Spleen (tissue), 11 donors: ENCODE measurements at regions not wholly inside any gene's neighbourhood (a gene's known extent, or its start where the extent isn't known, plus 50 kb on each side); places are given as distances from the start of the nearest gene placed in this dataset.

Experiments used
- DNase-seq: peaks from one replicate; pipeline ENCODE4 v3.0.0-alpha.2; 2020
- H3K27ac ChIP-seq, 8 donors: fragments of 200-600 bp; sonication (generic) in 7 of 8; 1 replicate in 4 of 8; 2 replicates in 4 of 8; pipeline versions ENCODE4 v1.5.0 to v1.8.0; 2016 to 2021; ENCODE audit warnings: inconsistent platforms in 4 of 8, mild to moderate bottlenecking in 4 of 8, moderate library complexity in 1 of 8
- H3K27me3 ChIP-seq, 7 donors: fragments of 200-600 bp; sonication (generic) in 6 of 7; replicated peaks in 1 of 7; 1 replicate in 4 of 7; 2 replicates in 3 of 7; pipeline versions ENCODE4 v1.5.0 to v1.8.0; 2016 to 2021; ENCODE audit warnings: inconsistent platforms in 3 of 7, mild to moderate bottlenecking in 1 of 7
- H3K36me3 ChIP-seq, 6 donors: fragments of 200-600 bp; sonication (generic) in 5 of 6; 1 replicate in 4 of 6; 2 replicates in 2 of 6; pipeline versions ENCODE4 v1.5.0 to v1.8.0; 2016 to 2021; ENCODE audit warnings: inconsistent platforms in 2 of 6
- H3K4me1 ChIP-seq, 6 donors: fragments of 200-600 bp; sonication (generic) in 5 of 6; 1 replicate in 3 of 6; 2 replicates in 3 of 6; pipeline versions ENCODE4 v1.5.0 to v1.8.0; 2016 to 2021; ENCODE audit warnings: inconsistent platforms in 3 of 6
- H3K4me3 ChIP-seq, 8 donors: fragments of 200-600 bp; sonication (generic) in 7 of 8; 1 replicate in 4 of 8; 2 replicates in 4 of 8; pipeline versions ENCODE4 v1.5.0 to v1.8.0; 2016 to 2021; ENCODE audit warnings: inconsistent platforms in 4 of 8, mild to moderate bottlenecking in 4 of 8, moderate library complexity in 2 of 8
- H3K9me3 ChIP-seq, 8 donors: fragments of 200-600 bp; sonication (generic) in 7 of 8; 1 replicate in 4 of 8; 2 replicates in 4 of 8; pipeline versions ENCODE4 v1.5.0 to v1.8.0; 2016 to 2021; ENCODE audit warnings: inconsistent platforms in 4 of 8
- CTCF ChIP-seq, 11 experiments: fragments of 200-600 bp in 7 of 11; fragments of 450-650 bp in 4 of 11; sonication (generic) in 4 of 11; IDR thresholded peaks in 8 of 11; conservative IDR thresholded peaks in 3 of 11; 1 replicate in 7 of 11; 2 replicates in 4 of 11; pipeline versions ENCODE4 v1.4.0 to v1.8.0; 2016 to 2021; ENCODE audit warnings: antibody characterized with exemption in 11 of 11, inconsistent platforms in 4 of 11, mild to moderate bottlenecking in 1 of 11
- POLR2A ChIP-seq, 3 donors: fragments of 450-650 bp; IDR thresholded peaks; one replicate each; pipeline ENCODE4 v1.5.1; 2017; ENCODE audit warnings: antibody characterized with exemption in 3 of 3, mild to moderate bottlenecking in 1 of 3
- POLR2AphosphoS5 ChIP-seq, 3 donors: sonication (generic); formaldehyde crosslinking; IDR thresholded peaks; one replicate each; pipeline ENCODE4 v1.5.1; 2017; ENCODE audit warnings: antibody characterized with exemption in 3 of 3
- WGBS, 5 donors: extraction: QIAGEN DNeasy Blood & Tissue Kit in 3 of 5; methylation state at CpG; one replicate each; pipeline versions ENCODE4 v1.1.5 to v1.1.7; 2013 to 2018; 5-methylcytosine and 5-hydroxymethylcytosine counted together
- intact Hi-C: fragments of 100-400 bp; cut with DNase I; formaldehyde crosslinking; loops from one replicate; pipeline ENCODE4 v1.15.0; 2023; ENCODE audit warnings: low total_unique reads
- donor health status: healthy with polysubstance abuse.
- donor health status: DM: no; HTN: no; CAD: no; lungs with moderate emphysema.
- donor health status: DM: no; HTN: no; CAD: no.
- donor health status: Bipolar disorder and iron deficiency.
- donor health status: healthy.
- donor health status: DM: no; HTN: no; CAD: no.
- donor health status: DM: yes; HTN: yes; CAD: no.

- H3K4me3 ChIP-seq, result no peak overlapping the region
- no peaks in the 10 kb centered on the region for H3K36me3 ChIP-seq
- 81 to 90% (median 83%) methylated on average over 1 of the region's 1 CpG for WGBS, 5 donors
- H3K27me3 ChIP-seq, result no peaks in the 10 kb centered on the region
- no peaks in the 10 kb centered on the region for H3K4me1 ChIP-seq
- H3K9me3 ChIP-seq, result peaks cover 0 to 50% (median 6%) of the 10 kb centered on the region in 8 donors
- TF ChIP-seq POLR2AphosphoS5 (IDR thresholded peaks at IDR 0.05), result no peak
- TF ChIP-seq CTCF (IDR thresholded peaks at IDR 0.05 in 8 of 11, conservative IDR thresholded peaks at IDR 0.05 in 3 of 11), result no peak
- TF ChIP-seq POLR2A (IDR thresholded peaks at IDR 0.05), result no peak
- H3K27ac ChIP-seq, result no peak overlapping the region
- no peak for DNase-seq
- intact Hi-C loops, result no loop called here
Observed at GRCh38 chrX:550514-550913, 80.1 kb upstream of the SHOX start.

DNA sequence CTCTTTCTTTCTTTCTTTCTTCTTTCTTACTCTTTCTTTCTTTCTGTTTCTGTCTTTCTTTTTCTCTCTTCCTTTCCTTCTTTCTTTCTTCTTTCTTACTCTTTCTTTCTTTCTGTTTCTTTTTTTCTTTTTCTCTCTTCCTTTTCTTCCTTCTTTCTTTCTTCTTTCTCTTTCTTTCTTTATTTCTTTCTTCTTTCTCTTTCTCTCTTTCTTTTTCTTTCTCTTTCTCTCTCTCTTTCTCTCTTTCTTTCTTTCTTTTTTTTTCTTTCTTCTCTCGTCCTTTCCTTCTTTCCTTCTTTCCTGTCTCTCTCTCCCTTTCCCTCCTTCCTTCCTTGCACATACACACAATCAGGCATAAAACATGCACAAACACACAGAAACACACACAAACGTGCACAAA, 79.3 kb upstream of the SHOX start:
- Histone ChIP-seq H3K36me3 (no peaks in the 10 kb centered on the region), H3K4me3 (no peak overlapping the region), H3K4me1 (no peaks in the 10 kb centered on the region), H3K27ac (no peak overlapping the region), H3K27me3 (no peaks in the 10 kb centered on the region), H3K9me3 (peaks cover 0 to 51% (median 6%) of the 10 kb centered on the region in 8 donors)
- no peak for TF ChIP-seq POLR2AphosphoS5 (IDR thresholded peaks at IDR 0.05)
- no peak for TF ChIP-seq POLR2A (IDR thresholded peaks at IDR 0.05)
- TF ChIP-seq CTCF (IDR thresholded peaks at IDR 0.05 in 8 of 11, conservative IDR thresholded peaks at IDR 0.05 in 3 of 11), result no peak
- DNase-seq, result no peak
- 66 to 80% (median 70%) methylated on average over 2 of the region's 2 CpGs for WGBS, 5 donors
- intact Hi-C loops, result no loop called here

- no peak overlapping the region for H3K27ac ChIP-seq
- intact Hi-C loops, result no loop called here
- no peaks in the 10 kb centered on the region for H3K4me1 ChIP-seq
- H3K4me3 ChIP-seq, result no peak overlapping the region
- no peaks in the 10 kb centered on the region for H3K36me3 ChIP-seq
- no peaks in the 10 kb centered on the region for H3K27me3 ChIP-seq
- H3K9me3 ChIP-seq, result peaks cover 0 to 57% (median 6%) of the 10 kb centered on the region in 8 donors
- no peak for DNase-seq
- 91 to 93% (median 92%) methylated on average over 17 of the region's 17 CpGs for WGBS, 5 donors
- TF ChIP-seq POLR2A (IDR thresholded peaks at IDR 0.05) (no peak), POLR2AphosphoS5 (IDR thresholded peaks at IDR 0.05) (no peak), CTCF (IDR thresholded peaks at IDR 0.05 in 8 of 11, conservative IDR thresholded peaks at IDR 0.05 in 3 of 11) (no peak)
Observed at GRCh38 chrX:552496-552895, 78.1 kb upstream of the SHOX start.

GRCh38 chrX:554271-554670, 76.3 kb upstream of the SHOX start:
- Histone ChIP-seq H3K27ac (no peak overlapping the region), H3K4me1 (no peaks in the 10 kb centered on the region), H3K4me3 (no peak overlapping the region), H3K9me3 (peaks cover 0 to 51% (median 6%) of the 10 kb centered on the region in 8 donors), H3K36me3 (no peaks in the 10 kb centered on the region), H3K27me3 (no peaks in the 10 kb centered on the region)
- intact Hi-C loops, result no loop called here
- WGBS, 5 donors, result 87 to 93% (median 88%) methylated on average over 21 of the region's 21 CpGs
- no peak for DNase-seq
- TF ChIP-seq POLR2AphosphoS5 (IDR thresholded peaks at IDR 0.05), result no peak
- TF ChIP-seq POLR2A (IDR thresholded peaks at IDR 0.05), result no peak
- no peak for TF ChIP-seq CTCF (IDR thresholded peaks at IDR 0.05 in 8 of 11, conservative IDR thresholded peaks at IDR 0.05 in 3 of 11)
